HG03354 (cell line): ENCODE measurements at regions not wholly inside any gene's neighbourhood (a gene's known extent, or its start where the extent isn't known, plus 50 kb on each side); places are given as distances from the start of the nearest gene placed in this dataset.

Experiments used
- ATAC-seq: cut with Tn5 transposase; IDR thresholded peaks from one replicate; pipeline ENCODE4 v1.9.1; 2021; ENCODE audit warnings: mild to moderate bottlenecking; ENCODE audit not compliant: unreplicated experiment, poor library complexity, severe bottlenecking

DNA sequence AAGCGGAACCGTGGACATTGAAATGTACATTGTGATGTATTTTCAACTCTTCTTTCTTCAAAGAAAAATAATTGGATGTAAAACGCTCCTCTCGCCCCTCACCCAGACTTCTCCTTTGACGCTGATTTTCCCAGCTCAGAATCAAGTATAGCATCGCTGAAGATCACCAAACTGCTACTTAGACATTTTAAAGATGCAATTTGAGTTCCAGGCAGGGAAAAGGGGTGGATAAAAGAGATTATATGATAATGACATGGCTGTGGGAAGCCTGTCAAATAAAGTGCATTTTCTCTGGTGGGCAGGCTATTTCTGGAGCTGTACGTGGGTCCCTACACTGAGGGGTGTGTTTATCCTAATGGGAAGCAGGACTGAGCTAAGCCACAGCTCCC is 240.4 kb downstream of the CDC5L start:
- ATAC-seq = no peak

DNA sequence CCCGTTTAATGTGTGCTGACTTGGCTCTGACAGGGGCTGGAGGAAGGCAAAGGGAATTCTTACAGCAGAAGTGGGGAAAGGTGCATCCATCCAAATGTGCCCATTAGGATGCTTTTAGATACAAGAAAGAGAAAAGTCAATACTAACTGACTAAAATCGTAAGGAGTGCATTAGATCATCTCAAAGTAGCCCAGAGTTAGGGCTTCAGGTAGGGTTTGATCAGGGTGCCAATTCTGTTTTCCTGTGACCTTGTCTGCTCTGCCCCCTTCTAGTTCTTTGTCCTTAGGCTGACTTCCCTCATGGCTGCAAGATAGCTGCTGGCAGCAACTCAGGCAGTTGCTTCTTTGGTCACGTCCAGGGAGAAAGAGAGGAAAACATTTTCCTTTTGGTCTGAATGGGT is 240.8 kb downstream of the CDC5L start:
- ATAC-seq = no peak

DNA sequence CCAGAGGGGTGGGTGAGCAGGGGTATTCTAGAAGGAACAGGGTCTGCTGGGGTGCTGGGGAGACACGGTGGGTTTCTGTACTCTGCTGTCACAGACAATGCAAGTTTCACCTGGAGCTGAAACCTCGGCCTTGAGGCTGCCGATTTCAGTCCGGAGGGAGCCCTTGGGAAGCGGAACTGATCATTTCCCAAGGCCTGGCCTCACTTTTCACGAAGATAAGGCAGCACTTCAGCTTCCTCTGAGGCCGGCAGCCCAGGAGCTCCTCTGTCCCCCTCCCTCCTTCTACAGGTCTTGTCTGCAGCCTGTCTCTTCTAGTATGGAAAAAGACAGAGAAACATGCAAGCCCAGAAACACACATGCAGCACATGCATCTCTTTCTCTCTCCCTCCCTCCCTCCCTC is 242.1 kb downstream of the CDC5L start:
- no peak for ATAC-seq

DNA sequence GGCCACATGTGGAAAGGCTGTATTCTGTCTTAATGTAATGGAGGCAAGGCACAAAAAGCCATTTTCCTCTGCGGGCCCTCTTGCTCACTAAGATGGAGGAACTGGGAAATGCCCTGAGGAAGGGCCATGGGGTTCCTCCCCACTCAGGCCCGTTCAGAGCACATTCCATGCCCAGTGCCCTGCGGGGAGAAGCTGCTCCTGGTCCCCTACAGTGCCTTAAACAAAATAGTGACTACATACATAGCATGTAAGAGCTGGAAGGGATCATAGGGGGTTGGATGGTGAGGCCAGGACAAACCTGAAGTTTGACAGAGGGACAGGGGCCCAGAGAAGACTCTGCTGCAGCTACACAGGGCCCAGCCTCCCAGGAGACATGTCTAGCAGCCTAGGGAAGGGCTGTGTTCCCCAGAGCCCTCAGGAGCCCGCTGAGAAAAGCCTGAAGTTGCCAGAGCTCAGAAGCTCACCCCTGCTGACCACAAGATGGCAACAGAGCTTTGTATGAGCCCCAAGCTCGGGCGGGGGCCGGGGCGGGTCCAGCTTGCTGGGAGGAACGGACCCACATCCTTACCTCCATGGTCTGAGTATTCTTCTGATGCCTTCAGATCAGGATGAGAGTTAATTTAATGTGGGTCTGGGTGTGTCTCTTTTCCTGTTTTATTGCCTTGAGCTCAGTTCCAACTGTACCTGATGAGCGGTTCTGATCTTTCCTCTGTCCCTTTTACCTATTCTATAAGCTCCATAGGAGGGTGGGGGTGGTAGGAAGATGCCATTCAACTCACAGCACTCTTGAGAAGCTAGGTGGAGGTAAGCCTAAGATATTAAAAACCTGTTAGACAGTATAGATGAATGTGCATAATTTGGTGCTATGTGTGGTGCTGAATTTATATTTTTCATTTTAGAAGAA is 242.9 kb downstream of the CDC5L start:
- no peak for ATAC-seq

DNA sequence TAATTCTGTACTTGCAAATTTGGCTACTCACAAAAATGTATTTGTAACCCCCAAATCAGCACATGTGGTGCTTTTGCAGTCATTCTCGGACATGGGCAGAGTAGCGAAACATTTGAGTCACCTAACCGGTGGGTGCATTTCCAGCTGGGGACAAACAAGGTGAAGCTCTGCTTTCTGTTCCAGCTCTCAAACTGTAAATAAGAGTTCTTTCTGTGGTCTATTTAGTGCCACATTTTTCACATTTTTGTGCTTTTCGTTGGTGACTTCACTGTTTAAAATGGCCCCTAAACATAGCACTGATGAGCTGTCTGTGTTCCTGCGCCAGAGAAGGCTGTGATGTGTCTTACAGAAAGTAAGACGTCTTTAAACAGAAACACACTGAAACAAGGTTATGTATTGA is 244.5 kb downstream of the CDC5L start:
- no peak for ATAC-seq

DNA sequence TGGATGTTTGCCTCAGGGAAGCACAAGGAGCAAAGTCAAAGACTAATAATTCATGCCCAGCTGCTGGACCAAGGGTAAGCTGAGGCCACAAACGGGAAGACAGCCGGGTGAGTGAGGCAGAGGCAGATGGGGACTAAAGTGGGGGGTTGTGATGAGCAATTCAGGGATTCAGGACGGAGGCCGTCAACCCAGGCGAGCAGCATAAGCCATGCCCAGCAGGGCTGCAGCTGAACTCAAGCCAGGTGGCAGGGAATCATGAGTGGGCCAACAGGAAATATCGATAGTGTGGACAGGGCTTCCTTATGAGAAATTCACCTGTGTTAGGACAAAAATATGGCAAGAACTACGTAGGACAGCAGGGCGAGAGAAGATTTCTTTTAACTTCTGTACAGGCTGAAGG is 246.8 kb downstream of the CDC5L start:
- ATAC-seq = no peak

DNA sequence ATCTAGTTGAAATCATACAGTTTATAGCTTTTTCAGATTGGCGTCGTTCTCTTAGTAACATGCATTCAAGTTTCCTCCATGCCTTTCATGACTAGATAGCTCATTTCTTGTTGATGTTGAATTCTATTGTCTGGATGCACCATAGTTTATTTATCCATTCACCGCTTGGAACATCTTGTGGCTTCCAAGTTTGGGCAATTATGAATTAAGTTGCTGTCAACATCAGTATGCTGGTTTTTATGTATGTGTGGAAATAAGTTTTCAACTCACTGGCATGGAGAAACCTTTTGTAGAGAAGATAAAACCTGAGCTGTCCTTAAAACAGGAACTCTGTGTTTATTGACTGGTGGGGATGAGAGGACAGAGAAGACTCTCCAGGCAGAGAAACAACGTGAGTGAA is 248.0 kb downstream of the CDC5L start:
- ATAC-seq = no peak

DNA sequence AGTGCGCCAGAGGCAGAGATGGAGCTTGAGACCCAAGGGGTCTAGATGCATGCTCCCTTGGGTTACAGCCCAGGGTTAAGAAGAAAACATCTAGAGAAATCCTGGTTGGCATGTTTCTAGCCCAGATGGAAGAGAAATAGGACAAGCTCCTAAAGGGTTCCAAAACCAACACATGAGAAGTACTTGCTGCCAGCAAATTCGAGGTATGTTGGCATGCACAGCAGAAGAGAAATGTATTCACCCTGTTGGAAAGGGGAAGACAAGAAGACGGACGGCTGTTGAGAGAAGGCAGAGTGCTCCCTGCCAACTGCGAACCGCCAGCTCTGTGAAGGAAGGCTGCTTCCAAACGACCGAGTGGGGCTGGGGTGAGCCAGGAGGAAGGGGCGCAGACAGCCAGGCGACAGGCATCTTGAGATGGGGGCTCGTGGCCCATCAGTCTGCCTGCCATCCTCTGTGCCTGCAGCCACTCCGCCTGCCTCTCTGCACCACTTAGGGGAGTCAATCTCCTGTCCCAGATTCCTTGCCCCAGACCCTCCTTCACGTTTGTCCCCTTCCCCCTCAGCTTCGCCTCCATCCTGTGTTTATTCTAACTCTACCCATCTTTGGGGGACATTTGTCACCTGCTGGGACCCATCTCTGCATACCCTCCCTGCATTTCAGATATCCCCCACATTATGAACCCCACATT is 249.2 kb downstream of the CDC5L start:
- ATAC-seq = no peak

DNA sequence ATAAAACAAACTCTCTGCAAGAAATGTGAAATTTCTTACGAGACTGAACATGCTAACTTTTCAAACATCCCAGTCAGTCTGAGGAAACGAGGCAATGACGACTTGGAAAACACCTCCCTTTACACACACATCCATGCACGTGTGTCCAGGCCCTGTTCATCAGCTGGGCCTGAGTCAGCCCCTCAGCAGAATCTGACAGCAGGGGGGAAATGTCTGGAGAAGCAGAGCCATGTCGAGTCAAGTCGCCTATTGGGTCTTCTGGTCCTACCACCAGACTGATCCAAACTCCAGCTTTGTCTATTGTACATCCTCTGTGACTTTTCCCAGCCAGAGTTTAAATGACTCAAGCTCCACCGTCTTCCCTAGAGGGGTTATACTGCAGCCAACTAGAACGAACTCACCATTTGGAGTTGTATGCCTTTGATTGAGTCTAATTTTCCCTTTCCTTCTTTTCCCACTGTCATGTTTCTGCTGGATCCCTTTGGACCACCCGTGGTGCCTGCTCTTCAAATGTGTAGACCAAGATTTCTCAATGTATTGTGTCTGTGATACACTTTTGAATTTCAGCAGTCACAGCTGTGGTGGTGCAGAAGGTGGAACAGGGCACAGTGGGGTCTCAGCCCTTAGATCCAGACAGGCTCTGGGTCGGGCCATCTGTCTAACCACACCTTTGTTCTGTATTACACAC is 254.0 kb downstream of the CDC5L start:
- no peak for ATAC-seq

DNA sequence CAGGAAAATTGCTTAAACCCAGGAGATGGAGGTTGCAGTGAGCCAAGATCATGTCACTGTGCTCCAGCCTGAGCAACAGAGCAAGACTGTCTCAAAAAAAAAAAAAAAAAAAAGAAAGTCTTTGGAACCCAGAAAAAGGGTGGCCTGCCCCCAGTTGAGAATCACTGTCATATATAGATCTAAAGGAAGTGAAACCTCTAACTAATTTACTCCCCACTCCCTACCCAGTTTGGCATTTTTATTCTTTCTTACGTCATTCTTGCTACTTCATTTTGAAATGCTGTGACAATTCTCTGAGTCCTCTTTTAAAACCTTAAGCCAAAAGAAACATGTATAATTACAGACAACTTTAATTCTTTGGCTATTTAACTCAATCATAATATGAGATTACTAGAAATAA is 254.8 kb downstream of the CDC5L start:
- ATAC-seq = no peak

DNA sequence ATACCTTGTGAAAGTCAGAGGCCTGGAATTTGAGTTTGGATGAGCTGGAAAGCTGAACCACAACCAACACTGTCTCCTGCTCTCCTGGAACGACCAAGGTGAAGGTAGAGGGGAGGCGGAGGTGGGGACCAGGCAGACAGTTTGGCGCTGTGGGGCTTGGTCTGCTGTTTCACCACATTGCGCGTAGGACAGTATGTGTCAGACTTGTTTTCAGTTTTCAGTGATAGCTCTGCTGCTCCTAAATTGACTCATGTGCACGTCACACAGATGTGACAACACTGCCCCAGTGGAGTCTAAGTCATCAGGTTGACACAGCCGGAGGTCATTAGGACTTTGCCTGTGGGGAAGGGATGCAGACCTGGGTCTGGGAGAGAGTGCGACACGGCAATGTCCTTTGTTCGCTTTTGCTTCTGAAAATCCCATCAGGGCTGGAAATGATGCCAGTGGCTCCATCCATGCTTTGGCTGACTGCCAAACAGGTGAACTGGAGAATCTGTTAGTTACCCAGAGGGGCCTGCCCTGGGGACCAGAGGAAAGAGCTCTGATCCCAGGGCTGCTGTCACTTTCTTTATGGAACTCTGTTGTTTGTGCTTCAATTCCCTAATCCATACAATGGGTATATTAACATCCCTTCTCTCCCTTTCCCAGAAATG is 255.5 kb downstream of the CDC5L start:
- no peak for ATAC-seq

DNA sequence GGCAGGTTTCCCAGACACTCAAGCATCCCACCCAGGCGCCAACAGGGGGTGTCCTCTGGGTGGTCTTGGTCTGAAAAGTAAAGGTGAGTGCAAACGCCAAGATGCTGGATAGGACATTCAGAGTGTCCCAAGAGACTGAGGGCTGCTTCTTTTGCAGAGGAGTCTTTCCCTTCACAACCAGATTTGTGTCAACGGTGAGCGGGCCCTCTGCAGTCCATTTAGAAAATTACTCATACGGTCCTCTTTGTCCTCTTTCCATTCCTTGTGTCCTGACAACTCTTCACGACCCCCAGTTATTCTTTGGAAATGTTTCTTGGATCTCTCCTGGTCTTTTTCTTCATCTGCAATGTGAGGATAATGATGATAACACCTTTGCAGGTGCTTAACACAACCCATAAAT is 257.8 kb downstream of the CDC5L start:
- no peak for ATAC-seq

DNA sequence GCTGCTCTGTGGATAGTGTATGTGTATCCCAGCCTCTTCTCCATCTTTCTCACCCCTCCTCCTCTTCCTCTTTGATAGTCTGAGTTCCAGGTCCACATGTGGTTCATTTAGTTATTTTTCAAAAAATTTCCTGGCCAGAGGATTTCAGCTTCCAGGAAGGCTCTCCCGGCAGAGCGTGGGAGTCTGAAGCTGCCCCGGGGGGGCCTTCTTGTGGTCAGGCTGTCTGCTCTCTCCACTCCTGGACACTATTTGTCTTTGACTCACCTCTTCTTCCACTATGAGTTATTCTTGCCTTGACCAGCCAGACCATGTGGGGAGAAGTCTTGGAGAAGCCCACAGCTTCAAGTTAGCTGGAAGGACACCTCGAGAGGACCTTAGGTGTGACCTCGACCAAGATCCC is 258.8 kb downstream of the CDC5L start:
- ATAC-seq = no peak

DNA sequence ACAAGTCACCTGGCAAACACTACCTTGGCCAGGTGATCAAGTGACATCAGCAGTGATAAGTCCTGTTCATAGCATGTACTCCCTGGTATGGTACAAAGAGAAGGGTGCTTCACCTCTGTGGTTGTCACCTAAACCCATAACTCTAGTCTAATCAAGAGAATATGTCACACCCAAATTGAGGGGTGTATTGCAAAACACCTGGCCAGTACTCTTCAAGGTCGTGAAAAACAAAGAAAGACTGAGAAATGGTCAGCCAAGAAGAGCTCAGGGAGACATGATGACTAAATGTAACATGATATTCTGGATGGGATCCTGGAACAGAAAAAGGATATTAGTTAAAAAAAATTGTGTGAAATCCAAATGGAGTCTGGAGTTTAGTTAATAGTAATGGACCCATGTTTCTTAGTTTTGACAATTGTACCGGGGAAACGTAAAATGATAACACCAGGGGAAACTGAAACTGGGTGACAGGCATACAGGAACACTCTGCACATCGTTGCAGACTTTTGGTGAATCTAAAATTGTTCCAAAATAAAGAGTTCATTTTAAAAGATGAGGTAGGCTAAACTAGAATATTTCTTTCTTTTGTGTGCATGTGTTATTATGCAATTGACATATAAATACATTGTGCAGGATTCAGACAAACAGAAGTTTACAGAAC is 262.0 kb downstream of the CDC5L start:
- ATAC-seq = no peak

DNA sequence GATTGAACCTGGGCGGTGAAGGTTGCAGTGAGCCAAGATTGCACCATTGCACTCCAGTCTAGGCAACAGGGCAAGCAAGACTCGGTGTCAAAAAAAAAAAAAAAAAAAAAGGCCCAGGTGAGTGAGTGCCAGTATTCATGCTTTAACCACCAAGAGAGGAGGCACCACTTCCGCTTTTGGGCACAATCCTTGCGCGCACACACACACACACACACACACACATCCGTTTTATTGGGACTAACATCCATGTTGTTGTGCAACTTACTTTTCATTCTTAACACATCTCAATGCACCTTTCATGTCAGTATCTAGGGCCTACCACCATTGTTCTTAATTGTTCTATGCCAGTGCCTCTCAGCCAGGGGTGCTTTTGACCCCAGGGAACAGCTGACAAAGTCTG is 263.0 kb downstream of the CDC5L start:
- ATAC-seq = no peak

DNA sequence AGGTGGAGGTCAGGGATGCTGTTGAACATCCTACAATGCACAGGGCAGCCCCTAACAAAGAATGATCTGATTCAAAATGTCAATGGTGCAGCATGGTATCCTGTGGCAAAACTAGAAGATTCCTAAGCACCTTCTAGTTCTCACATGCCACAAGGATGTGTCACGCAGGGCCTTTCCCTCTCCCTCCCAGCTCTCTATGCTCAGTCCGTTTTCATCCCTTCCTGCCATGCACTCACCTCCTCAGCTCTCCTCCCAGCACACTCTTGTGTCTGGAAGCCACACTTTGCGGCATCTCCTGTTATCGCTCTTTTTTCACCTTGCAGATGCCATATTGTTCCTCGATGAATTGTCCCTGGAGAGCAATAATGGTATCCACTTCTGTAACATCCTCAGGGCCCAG is 263.4 kb downstream of the CDC5L start:
- no peak for ATAC-seq

DNA sequence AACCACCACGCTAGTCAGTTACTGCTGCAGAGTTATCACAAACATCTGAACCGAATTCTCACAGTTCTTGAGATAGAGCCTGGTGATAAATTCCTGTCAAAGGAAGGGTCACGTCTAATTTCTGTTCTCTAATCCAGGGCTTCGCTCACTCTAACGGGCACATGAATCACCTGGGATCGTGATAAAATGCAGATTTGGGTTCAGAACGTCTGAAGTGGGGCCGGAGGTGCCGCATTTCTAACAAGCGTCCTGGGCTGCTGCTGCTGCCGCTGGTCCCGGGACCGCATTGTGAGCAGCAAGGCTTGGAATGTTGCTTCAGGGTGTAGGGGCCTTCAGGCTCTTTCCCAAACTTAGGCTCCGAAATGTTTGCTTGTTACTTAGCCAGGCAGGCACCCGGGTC is 264.1 kb downstream of the CDC5L start:
- no peak for ATAC-seq

DNA sequence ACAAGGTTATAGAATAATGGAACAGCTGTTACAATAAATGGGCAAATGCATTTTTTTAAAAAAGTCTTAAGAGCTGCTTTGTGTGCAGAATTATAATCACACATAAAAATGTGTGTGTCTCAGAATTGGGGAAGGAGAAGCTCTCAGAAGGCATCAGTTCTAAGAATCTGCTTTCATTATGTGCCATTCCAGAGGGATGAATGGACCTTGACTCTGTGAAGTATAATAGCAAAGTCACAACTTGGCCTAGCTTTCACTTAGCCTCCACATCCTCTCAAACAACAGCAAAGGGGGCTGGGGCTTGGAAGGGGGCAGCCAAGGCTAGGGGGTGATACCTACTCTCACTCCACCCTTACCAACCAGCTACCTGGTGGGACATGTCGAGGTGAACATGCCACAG is 265.0 kb downstream of the CDC5L start:
- ATAC-seq = no peak

DNA sequence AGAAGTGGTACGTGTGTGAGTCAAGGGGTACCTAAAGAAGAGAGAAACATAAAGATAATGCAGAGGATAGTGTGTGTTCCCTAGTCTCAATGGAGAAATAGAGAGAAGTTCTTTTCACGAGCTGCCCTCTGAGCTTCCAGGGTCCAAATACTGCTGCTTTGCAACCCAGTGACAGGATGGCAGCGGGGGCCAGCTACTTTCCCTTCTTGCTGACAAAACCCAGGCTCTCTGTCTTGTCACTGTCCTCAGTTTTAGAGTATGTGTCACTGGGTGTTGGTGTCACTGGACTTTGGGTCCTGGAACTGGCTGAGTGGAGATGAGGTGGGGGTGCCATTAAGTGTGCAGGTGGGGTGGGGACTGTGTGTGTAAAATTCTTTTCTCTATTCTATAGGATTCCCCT is 265.6 kb downstream of the CDC5L start:
- no peak for ATAC-seq

DNA sequence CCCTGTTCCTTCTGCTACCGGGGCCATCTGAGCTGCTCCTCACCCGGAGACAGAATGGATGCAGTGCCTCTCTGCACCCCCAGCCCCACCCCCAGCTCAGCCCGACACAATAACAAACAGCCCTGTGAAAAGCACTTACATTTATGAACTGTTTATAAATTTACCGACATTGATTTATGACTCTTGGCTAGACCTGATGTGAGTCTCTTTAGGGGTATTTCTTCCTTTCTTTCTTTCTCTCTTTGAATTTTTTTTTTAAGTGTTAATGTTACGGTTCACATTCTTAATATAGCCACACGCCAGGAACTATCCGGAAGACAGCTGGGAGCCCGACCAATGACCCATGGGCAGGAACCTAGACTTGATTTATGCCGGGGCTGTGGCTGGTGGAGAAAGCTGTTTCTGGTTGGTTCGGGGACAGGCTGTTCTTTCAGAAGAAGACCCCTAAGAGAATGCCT is 266.3 kb downstream of the CDC5L start:
- ATAC-seq = no peak
